Endothelial cell of umbilical vein (primary cell): ENCODE measurements at regions not wholly inside any gene's neighbourhood (a gene's known extent, or its start where the extent isn't known, plus 50 kb on each side); places are given as distances from the start of the nearest gene placed in this dataset.

Experiments
- BruUV-seq: library from RNA; stranded (reverse); fragments of 400-500 nt; replicated peaks from 2 replicates; lab custom pipeline; 2021; lab: Mats Ljungman, UMichigan
- CTCF ChIA-PET: fragments of 300-600, 350-600 bp; sonication (Branson Sonifier 250); formaldehyde crosslinking; loops from one replicate; lab custom pipeline; 2021; ENCODE audit warnings: antibody characterized with exemption, inconsistent platforms; lab: Charles Lee
- POLR2A ChIA-PET: fragments of 300-600, 350-600 bp; sonication (Branson Sonifier 250); formaldehyde crosslinking; loops from one replicate; lab custom pipeline; 2021; ENCODE audit warnings: antibody characterized with exemption, inconsistent platforms; lab: Charles Lee
- DNase-seq: peaks from one replicate; pipeline ENCODE4 v3.0.0-alpha.2; 2011; ENCODE audit warnings: low read depth, low spot score
- FAIRE-seq: peaks from 2 replicates; lab custom pipeline; 2011; peaks lifted over from hg19 to GRCh38; lab: Jason Lieb, UNC
- H2AFZ ChIP-seq: 2 replicates; pipeline ENCODE4 v1.6.0; 2012; ENCODE audit warnings: low read depth, low read length, control low read depth, inconsistent platforms
- H3K27ac ChIP-seq: 2 replicates; pipeline ENCODE4 v1.5.1; 2011; ENCODE audit warnings: low read depth, mild to moderate bottlenecking, control low read depth, low read length, moderate library complexity; ENCODE audit not compliant: insufficient read depth
- H3K27me3 ChIP-seq, 2 experiments: 2 replicates each; pipeline versions ENCODE4 v1.6.0 to v1.6.1; 2011; ENCODE audit warnings: low read length in 2 of 2, mixed read lengths in 1 of 2; ENCODE audit not compliant: control insufficient read depth in 2 of 2, insufficient read depth in 2 of 2
- H3K36me3 ChIP-seq, 2 experiments: 2 replicates in 1 of 2; 3 replicates in 1 of 2; pipeline ENCODE4 v1.5.1; 2011; ENCODE audit warnings: low read length in 2 of 2, mild to moderate bottlenecking in 1 of 2, moderate library complexity in 1 of 2; ENCODE audit not compliant: control insufficient read depth in 2 of 2, insufficient read depth in 2 of 2; ENCODE audit errors: extremely low read depth in 1 of 2
- H3K4me1 ChIP-seq: 3 replicates; pipeline ENCODE4 v1.5.1; 2011; ENCODE audit warnings: mild to moderate bottlenecking, low read length; ENCODE audit not compliant: control insufficient read depth, insufficient read depth; ENCODE audit errors: extremely low read depth
- H3K4me2 ChIP-seq: 2 replicates; pipeline ENCODE4 v1.6.1; 2011; ENCODE audit warnings: low read length, control low read depth, mixed read lengths; ENCODE audit not compliant: insufficient read depth
- H3K4me3 ChIP-seq, 3 experiments: fragments of 200-600 bp in 1 of 3; sonication (generic), shearing (Covaris generic) in 1 of 3; replicated peaks in 1 of 3; 2 replicates each; pipeline ENCODE4 v1.5.1; 2011 to 2016; ENCODE audit warnings: control low read depth in 3 of 3, low read length in 3 of 3, mild to moderate bottlenecking in 2 of 3, inconsistent platforms in 1 of 3, low read depth in 1 of 3, moderate library complexity in 1 of 3; ENCODE audit not compliant: insufficient read depth in 1 of 3
- H3K79me2 ChIP-seq: 2 replicates; pipeline ENCODE4 v1.6.0; 2012; ENCODE audit warnings: low read length, inconsistent platforms; ENCODE audit not compliant: control insufficient read depth, insufficient read depth
- H3K9ac ChIP-seq: replicated peaks from 2 replicates; pipeline ENCODE3; 2011; ENCODE audit warnings: low read length, control low read depth; ENCODE audit not compliant: insufficient read depth; ENCODE audit errors: extremely low read depth
- H3K9me1 ChIP-seq: replicated peaks from 3 replicates; pipeline ENCODE4 v1.6.0; 2011; ENCODE audit warnings: mild to moderate bottlenecking, low read length; ENCODE audit not compliant: control insufficient read depth, insufficient read depth; ENCODE audit errors: extremely low read depth
- H3K9me3 ChIP-seq: replicated peaks from 2 replicates; pipeline ENCODE4 v1.5.1; 2012; ENCODE audit warnings: low read length, inconsistent platforms; ENCODE audit not compliant: control insufficient read depth, insufficient read depth
- H4K20me1 ChIP-seq: replicated peaks from 2 replicates; pipeline ENCODE3; 2011; ENCODE audit warnings: mild to moderate bottlenecking, low read length; ENCODE audit not compliant: control insufficient read depth, insufficient read depth; ENCODE audit errors: extremely low read depth
- CTCF ChIP-seq, 2 donors: IDR thresholded peaks; 1 replicate in 1 of 2; 2 replicates in 1 of 2; pipeline ENCODE4 v1.5.1; 2011; ENCODE audit warnings: low read length in 2 of 2, mild to moderate bottlenecking in 2 of 2, moderate library complexity in 2 of 2, control low read depth in 1 of 2, inconsistent platforms in 1 of 2, low read depth in 1 of 2; ENCODE audit not compliant: insufficient read depth in 1 of 2; ENCODE audit errors: extremely low read depth in 1 of 2
- EZH2 ChIP-seq: IDR thresholded peaks from 2 replicates; pipeline ENCODE4 v1.6.1; 2012; ENCODE audit warnings: borderline replicate concordance, low read depth, mild to moderate bottlenecking, moderate library complexity, low read length, inconsistent platforms; ENCODE audit not compliant: severe bottlenecking
- FOS ChIP-seq: IDR thresholded peaks from 2 replicates; pipeline ENCODE4 v1.6.1; 2011; ENCODE audit warnings: mild to moderate bottlenecking, low read length, moderate library complexity, borderline replicate concordance; ENCODE audit not compliant: insufficient read depth
- GATA2 ChIP-seq: IDR thresholded peaks from 2 replicates; pipeline ENCODE4 v1.7.0; 2011; ENCODE audit warnings: low read depth, mild to moderate bottlenecking, moderate library complexity, mixed read lengths, low read length; ENCODE audit not compliant: insufficient read length, insufficient read depth
- JUN ChIP-seq: IDR thresholded peaks from 2 replicates; pipeline ENCODE4 v1.6.1; 2011; ENCODE audit warnings: borderline replicate concordance, low read depth; ENCODE audit not compliant: insufficient read length, insufficient read depth
- MYC ChIP-seq: IDR thresholded peaks from one replicate; pipeline ENCODE4 v1.6.1; 2011; ENCODE audit warnings: mild to moderate bottlenecking, low read depth, low read length
- POLR2A ChIP-seq: IDR thresholded peaks from 2 replicates; pipeline ENCODE4 v1.6.1; 2012; ENCODE audit warnings: low read depth, mild to moderate bottlenecking, control low read depth, low read length
- POLR2AphosphoS5 ChIP-seq: IDR thresholded peaks from 2 replicates; pipeline ENCODE4 v1.6.1; 2012; ENCODE audit warnings: low read depth, mild to moderate bottlenecking, control low read depth, low read length, moderate library complexity; ENCODE audit not compliant: insufficient read depth
- dilution Hi-C: fragments of 300-500 bp; cut with MboI; formaldehyde crosslinking; loops from one replicate; pipeline ENCODE4 v1.15.0; 2019; ENCODE audit warnings: low sequenced_read_pairs; ENCODE audit not compliant: extremely low pct_ligation_motif_present
- intact Hi-C: fragments of 100-400 bp; cut with micrococcal nuclease; formaldehyde crosslinking; loops from one replicate; pipeline ENCODE4 v1.10.0; 2022
- TF ChIP-seq, protein P1 (sequence below): IDR thresholded peaks from 2 replicates; pipeline ENCODE4 v1.6.1; 2011; ENCODE audit not compliant: insufficient read depth, insufficient read length

GRCh38 chr16:77117707-77118106, 73.3 kb upstream of the MON1B start:
- Histone ChIP-seq H3K4me2 (no peak overlapping the region), H4K20me1 (no peaks in the 10 kb centered on the region), H3K36me3 (no peaks in the 10 kb centered on the region), H3K79me2 (no peaks in the 10 kb centered on the region), H3K4me1 (no peaks in the 10 kb centered on the region), H2AFZ (no peak overlapping the region), H3K9me1 (no peaks in the 10 kb centered on the region), H3K9ac (no peak overlapping the region), H3K27me3 (no peaks in the 10 kb centered on the region), H3K9me3 (no peaks in the 10 kb centered on the region), H3K4me3 (no peak overlapping the region), H3K27ac (no peak overlapping the region)
- dilution Hi-C loops (no loop called here), intact Hi-C loops (no loop called here)
- DNase-seq (no peak), FAIRE-seq (no peak)
- BruUV-seq: no TSS peak
- ChIA-PET CTCF (no interaction called here), POLR2A (no interaction called here)
- TF ChIP-seq POLR2A (no peak), EZH2 (no peak), GATA2 (no peak), POLR2AphosphoS5 (no peak), CTCF (IDR thresholded peaks at IDR 0.05; ENCODE audit: extremely low read depth in 1 of 2, insufficient read depth in 1 of 2, low read depth in 1 of 2, low read length in 2 of 2) (no peak), FOS (no peak), JUN (no peak), MYC (no peak)
- TF ChIP-seq, protein P1, sequence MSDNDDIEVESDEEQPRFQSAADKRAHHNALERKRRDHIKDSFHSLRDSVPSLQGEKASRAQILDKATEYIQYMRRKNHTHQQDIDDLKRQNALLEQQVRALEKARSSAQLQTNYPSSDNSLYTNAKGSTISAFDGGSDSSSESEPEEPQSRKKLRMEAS: no peak
